Gastrocnemius medialis (tissue), 4 donors: ENCODE measurements at regions not wholly inside any gene's neighbourhood (a gene's known extent, or its start where the extent isn't known, plus 50 kb on each side); places are given as distances from the start of the nearest gene placed in this dataset.
"Not testable (repeated sequence)": the region's sequence is repeated elsewhere in the genome, so short reads cannot be mapped to it uniquely, and the experiment has no call there.

Experiments
- ATAC-seq, 2 donors: fragments of 150-250 bp; one replicate each; pipeline ENCODE4 v1.9.1; 2016
- DNase-seq, 2 donors: peaks; one replicate each; pipeline ENCODE4 v3.0.0-alpha.2; 2019
- H3K27ac ChIP-seq, 4 donors: fragments of 200-600 bp; sonication (generic); 1 replicate in 1 of 4; 2 replicates in 3 of 4; pipeline ENCODE4 v1.5.1; 2016 to 2018; ENCODE audit warnings: mild to moderate bottlenecking in 2 of 4, moderate library complexity in 1 of 4
- H3K27me3 ChIP-seq, 3 donors: fragments of 200-600 bp; sonication (generic) in 2 of 3; 1 replicate in 1 of 3; 2 replicates in 2 of 3; pipeline versions ENCODE4 v1.5.1 to v1.6.0; 2016 to 2019; ENCODE audit warnings: mild to moderate bottlenecking in 1 of 3, moderate library complexity in 1 of 3
- H3K36me3 ChIP-seq, 2 donors: fragments of 200-600 bp; sonication (generic) in 1 of 2; one replicate each; pipeline ENCODE4 v1.5.1; 2017 to 2018
- H3K4me1 ChIP-seq, 2 donors: fragments of 200-600 bp; sonication (generic) in 1 of 2; one replicate each; pipeline ENCODE4 v1.5.1; 2016 to 2017; ENCODE audit warnings: mild to moderate bottlenecking in 2 of 2
- H3K4me3 ChIP-seq, 4 donors: fragments of 200-600 bp; sonication (generic) in 3 of 4; 1 replicate in 1 of 4; 2 replicates in 3 of 4; pipeline ENCODE4 v1.5.1; 2016 to 2019; ENCODE audit warnings: mild to moderate bottlenecking in 2 of 4
- H3K9me3 ChIP-seq, 3 donors: fragments of 200-600 bp; sonication (generic) in 2 of 3; 1 replicate in 1 of 3; 2 replicates in 2 of 3; pipeline ENCODE4 v1.5.1; 2016 to 2019
- CTCF ChIP-seq, 5 experiments: fragments of 450-650 bp in 3 of 5; fragments of 200-600 bp in 2 of 5; sonication (generic) in 2 of 5; IDR thresholded peaks in 4 of 5; conservative IDR thresholded peaks in 1 of 5; 1 replicate in 4 of 5; 2 replicates in 1 of 5; pipeline ENCODE4 v1.5.1; 2016 to 2019; ENCODE audit warnings: antibody characterized with exemption in 5 of 5, mild to moderate bottlenecking in 3 of 5, moderate library complexity in 3 of 5
- POLR2A ChIP-seq, 2 donors: fragments of 450-650 bp; IDR thresholded peaks; one replicate each; pipeline ENCODE4 v1.6.1; 2017; ENCODE audit warnings: antibody characterized with exemption in 2 of 2, mild to moderate bottlenecking in 2 of 2, moderate library complexity in 2 of 2
- in situ Hi-C, 4 donors: fragments of 200-750 bp; cut with MboI; loops; one replicate each; pipeline versions ENCODE4 v1.15.0 to v1.8.0; 2017; ENCODE audit warnings: low sequenced_read_pairs in 4 of 4
- intact Hi-C: fragments of 100-400 bp; cut with DNase I; formaldehyde crosslinking; loops from one replicate; pipeline ENCODE4 v1.15.1; 2023; ENCODE audit warnings: low total_unique reads

- ATAC-seq = not testable (repeated sequence)
Measured at GRCh38 chr1:78203410-78203982, 157.7 kb downstream of the GIPC2 start.

DNA sequence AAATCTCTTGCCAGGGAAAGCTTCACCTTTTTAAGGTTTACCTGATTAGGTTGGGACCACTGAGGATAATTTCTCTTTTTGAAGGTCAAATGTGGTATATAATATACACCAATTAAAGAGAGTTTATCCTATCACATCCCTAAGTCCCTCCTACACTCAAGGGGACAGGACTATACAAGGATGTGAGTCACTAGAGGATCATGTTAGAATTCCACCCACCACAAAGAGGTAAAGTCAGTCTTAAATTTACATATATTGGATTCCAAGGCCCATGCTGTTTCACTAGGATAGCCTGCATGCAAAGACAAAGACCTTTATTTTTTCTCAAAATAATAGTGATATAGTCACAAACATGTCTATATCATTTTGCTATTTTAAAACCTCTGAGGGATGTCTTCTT, 164.4 kb downstream of the GIPC2 start:
- no peak for TF ChIP-seq POLR2A (IDR thresholded peaks at IDR 0.05)
- TF ChIP-seq CTCF (IDR thresholded peaks at IDR 0.05 in 4 of 5, conservative IDR thresholded peaks at IDR 0.05 in 1 of 5) = no peak
- Histone ChIP-seq H3K9me3 (no peaks in the 10 kb centered on the region), H3K27me3 (no peaks in the 10 kb centered on the region), H3K36me3 (no peaks in the 10 kb centered on the region), H3K27ac (no peak overlapping the region), H3K4me3 (no peak overlapping the region), H3K4me1 (no peaks in the 10 kb centered on the region)
- in situ Hi-C loops = no loop called here
- DNase-seq (no peak), ATAC-seq (no peak)
- intact Hi-C loops = no loop called here

More at GRCh38 chr1:78203410-78203982, 157.7 kb downstream of the GIPC2 start:
- H3K4me3 ChIP-seq, H3K4me1 ChIP-seq, intact Hi-C loops, H3K9me3 ChIP-seq, DNase-seq, H3K36me3 ChIP-seq, H3K27ac ChIP-seq, H3K27me3 ChIP-seq, in situ Hi-C loops: not testable (repeated sequence)

DNA sequence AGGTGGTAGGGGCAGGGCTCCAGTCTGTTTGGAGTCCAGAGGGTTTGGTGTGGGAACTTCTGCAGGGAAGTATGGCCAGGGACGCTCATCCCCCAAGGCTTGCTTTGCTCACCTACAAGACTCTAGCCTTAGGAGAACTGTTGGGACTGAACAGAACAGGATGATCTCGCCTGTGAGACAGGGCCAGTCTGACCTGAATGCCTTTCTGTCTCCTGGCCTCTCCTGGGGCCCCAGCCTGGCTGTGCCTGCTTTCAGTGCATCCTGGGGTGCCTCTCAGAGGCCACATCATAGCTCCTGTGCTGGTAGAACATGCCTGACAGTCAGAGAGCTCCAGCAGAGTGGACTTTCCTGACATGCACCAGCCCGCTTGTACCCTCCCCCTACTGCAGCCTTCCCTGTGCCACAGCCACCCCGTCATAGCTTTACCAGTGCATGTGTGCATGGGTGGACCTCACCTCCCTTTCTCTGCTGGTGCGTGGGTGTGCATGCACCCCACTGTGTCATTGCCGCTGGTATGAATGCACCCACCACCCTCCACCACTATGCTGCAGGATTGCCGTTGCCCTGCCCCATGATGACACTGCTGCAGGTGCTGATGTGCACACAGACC, 165.8 kb downstream of the GIPC2 start:
- Histone ChIP-seq H3K4me1 (no peaks in the 10 kb centered on the region), H3K36me3 (no peaks in the 10 kb centered on the region), H3K9me3 (no peaks in the 10 kb centered on the region), H3K27ac (no peak overlapping the region), H3K27me3 (no peaks in the 10 kb centered on the region), H3K4me3 (no peak overlapping the region)
- intact Hi-C loops (no loop called here), in situ Hi-C loops (no loop called here)
- DNase-seq (no peak), ATAC-seq (no peak)
- TF ChIP-seq CTCF (IDR thresholded peaks at IDR 0.05 in 4 of 5, conservative IDR thresholded peaks at IDR 0.05 in 1 of 5) (no peak), POLR2A (IDR thresholded peaks at IDR 0.05) (no peak)

DNA sequence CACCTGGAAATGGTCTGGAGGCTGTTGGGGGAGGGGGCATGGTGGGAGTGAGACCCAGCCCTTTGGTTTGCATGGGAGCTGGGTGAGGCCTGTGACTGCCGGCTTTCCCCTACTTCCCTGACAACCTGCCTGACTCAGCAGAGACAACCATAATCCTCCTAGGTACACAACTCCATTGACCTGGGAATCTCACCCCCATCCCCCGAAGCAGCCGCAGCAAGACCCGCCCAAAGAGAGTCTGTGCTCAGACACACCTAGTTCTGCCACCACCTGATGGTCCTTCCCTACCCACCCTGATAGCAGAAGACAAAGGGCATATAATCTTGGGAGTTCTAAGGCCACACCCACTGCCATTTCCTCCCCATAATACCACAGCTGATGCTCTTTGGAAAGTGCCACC, 168.6 kb downstream of the GIPC2 start:
- in situ Hi-C loops = no loop called here
- H3K9me3 ChIP-seq = no peaks in the 10 kb centered on the region
- TF ChIP-seq POLR2A (IDR thresholded peaks at IDR 0.05) (no peak), CTCF (IDR thresholded peaks at IDR 0.05 in 4 of 5, conservative IDR thresholded peaks at IDR 0.05 in 1 of 5) (no peak)

GRCh38 chr1:78222225-78222959, 176.6 kb downstream of the GIPC2 start:
- TF ChIP-seq POLR2A (IDR thresholded peaks at IDR 0.05) (no peak), CTCF (IDR thresholded peaks at IDR 0.05 in 4 of 5, conservative IDR thresholded peaks at IDR 0.05 in 1 of 5) (no peak)
- intact Hi-C loops (no loop called here), in situ Hi-C loops (no loop called here)
- no peaks in the 10 kb centered on the region for H3K4me1 ChIP-seq
- H3K4me3 ChIP-seq = no peak overlapping the region
- ATAC-seq = no peak
- no peaks in the 10 kb centered on the region for H3K36me3 ChIP-seq
- H3K9me3 ChIP-seq = no peaks in the 10 kb centered on the region
- H3K27me3 ChIP-seq = no peaks in the 10 kb centered on the region
- DNase-seq = no peak
- H3K27ac ChIP-seq = no peak overlapping the region

More for the DNA sequence above, 168.6 kb downstream of the GIPC2 start:
- Histone ChIP-seq H3K27ac (no peak overlapping the region), H3K4me1 (no peaks in the 10 kb centered on the region), H3K4me3 (no peak overlapping the region), H3K36me3 (no peaks in the 10 kb centered on the region), H3K27me3 (no peaks in the 10 kb centered on the region)
- ATAC-seq = no peak
- DNase-seq = no peak
- intact Hi-C loops = no loop called here
